HK-2 (cell line): ENCODE measurements at regions not wholly inside any gene's neighbourhood (a gene's known extent, or its start where the extent isn't known, plus 50 kb on each side); places are given as distances from the start of the nearest gene placed in this dataset.

ENCODE experiments used
- DNase-seq: peaks from one replicate; pipeline ENCODE4 v3.0.0-alpha.2; 2018; ENCODE audit not compliant: unreplicated experiment

DNA sequence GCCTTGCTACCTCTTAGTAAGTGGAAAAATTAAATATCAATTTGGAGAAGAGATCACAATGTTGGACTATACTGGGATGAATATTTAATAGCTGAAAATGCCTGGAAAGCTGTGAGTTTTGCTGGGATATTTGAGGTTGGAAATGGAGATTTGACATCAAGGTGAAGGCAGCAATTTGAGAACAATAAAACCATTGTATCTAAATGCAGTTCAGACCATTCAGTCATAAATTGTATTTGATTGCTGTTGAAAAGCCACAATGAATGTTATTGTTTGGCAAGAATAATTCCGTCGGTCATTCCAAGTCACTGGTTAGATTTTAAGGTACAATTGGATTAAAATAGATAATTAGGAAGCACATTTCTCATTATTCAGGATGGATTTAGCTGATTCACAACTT is 325.6 kb downstream of the HRH4 start:
- no peak for DNase-seq

DNA sequence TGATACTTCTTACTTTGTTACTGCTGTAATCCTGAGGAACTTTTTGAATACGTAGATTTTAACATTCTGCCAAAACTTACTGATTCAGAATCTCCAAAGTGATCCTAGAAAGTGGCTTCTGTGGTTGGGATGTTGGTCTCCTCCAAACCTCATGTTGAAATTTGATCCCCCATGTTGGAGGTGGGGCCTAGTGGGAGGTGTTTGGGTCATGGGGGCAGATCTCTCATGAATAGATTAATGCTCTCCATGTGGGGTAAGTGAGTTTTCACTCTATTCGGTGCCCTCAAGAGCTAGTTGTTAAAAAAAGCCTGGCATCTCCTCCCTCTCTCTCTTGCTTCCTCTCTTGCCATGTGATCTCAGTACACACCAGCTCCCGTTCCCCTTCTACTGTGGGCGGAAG is 329.9 kb downstream of the HRH4 start:
- no peak for DNase-seq

DNA sequence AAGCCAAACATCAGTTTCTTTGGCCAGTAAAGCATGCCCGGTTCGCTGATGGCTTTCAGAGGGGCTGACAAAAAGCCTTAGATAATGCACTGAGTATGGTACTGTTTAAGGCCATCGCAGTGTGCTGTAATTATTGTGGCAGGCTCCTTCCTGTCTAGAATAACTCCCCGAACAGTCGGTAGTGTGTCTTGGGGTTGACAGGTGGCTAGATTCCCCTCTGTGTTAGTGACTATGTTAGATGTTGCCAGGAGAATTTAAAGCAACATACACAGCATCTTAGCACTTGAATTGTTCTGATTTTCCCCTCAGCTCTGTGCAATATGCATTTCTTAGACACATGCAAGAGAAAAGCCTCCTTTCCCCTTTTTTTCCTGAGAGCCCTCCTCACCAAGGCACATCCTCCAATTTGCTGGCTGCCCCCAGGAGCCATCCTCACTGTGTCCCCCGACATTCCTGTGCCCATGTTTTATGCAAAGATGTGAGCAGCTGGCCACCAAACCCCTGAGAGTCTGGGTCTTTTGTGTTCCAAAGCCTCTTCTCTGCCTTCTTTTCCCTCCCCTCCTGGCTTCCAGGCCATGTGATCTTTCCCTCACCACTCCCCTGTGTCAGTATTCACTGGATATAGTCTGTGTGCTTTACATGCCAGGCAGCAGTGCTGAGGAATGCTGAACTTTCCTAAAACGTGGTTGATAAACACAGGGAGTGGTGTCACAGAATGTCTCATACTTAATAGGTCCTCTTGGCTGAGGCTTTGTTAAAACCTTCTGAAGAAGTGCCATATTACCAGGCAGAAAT is 331.5 kb downstream of the HRH4 start:
- no peak for DNase-seq

DNA sequence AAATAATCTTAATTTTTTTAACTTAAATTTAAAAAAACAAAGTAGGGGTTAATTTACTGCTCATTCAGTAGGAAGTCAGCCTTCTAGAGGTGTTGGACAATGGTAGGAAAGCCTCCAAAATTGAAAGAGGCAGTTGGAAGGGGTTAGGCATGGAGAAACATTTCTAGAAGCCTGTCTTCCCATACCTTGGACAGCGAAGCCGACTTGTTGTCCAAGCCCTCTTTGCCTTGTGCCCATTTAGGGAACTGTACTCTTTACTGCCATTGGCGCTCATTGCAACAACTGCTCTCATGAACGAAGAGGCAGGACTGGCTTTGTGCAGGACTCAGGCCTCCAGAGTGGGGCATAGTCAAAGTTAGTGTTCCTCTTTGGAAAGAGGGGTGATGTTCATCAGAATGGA is 333.3 kb downstream of the HRH4 start:
- no peak for DNase-seq

DNA sequence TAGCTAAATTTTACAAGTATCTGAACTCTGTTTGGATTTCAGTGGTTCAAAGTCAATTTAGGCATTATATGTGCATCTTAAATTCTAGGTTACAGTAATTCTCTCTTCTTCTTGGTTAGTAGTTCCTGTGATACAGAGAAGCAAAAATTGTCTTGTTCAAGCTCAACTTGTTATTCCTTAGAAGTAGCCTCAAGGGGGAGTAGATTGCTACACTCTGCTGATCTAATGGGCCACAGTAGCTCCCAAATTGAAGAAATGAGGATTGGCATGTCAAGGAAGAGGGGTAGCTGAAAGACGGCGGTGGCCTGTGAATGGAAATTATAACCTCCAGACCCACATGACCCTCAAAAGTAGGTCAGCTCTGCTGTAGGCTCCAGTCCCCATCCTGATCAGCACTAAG is 334.7 kb downstream of the HRH4 start:
- no peak for DNase-seq

DNA sequence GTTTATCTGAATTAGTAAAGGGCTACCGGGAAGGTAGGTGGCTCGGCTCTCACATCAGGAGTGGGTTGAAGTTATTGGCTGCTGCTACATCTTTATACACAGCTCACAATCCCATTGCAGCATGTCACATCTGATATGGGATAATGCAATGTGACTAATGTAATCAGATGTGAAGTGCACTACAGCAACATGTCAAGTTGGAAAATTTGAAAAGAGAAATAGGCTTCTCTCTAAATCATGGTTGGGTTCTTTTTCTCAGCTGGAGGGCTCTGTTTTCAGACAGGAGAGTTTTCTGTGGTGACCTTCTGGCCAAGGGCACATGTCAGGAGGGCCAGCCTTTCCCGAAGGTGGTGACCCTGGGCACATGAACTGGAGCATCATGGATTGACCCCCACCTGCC is 337.5 kb downstream of the HRH4 start:
- no peak for DNase-seq

DNA sequence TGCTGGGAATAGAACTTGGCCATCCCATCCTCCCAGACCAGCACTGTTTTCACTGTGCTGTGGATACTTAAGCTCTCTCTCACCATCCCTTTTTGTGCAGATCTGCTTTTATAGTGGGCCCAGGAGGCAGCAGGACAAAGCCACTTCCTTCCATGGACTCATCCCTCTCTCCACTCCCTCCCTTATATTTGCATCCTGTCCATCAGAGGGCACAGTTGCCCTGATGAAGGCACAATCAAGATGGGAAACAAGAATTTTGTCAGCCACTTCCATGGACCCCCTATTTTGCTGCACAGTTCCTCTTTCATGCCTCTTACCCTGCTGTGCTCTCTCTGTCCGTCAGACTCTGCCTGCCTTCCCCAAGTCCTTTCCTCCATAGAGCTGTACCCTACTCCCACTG is 338.7 kb downstream of the HRH4 start:
- DNase-seq: no peak

DNA sequence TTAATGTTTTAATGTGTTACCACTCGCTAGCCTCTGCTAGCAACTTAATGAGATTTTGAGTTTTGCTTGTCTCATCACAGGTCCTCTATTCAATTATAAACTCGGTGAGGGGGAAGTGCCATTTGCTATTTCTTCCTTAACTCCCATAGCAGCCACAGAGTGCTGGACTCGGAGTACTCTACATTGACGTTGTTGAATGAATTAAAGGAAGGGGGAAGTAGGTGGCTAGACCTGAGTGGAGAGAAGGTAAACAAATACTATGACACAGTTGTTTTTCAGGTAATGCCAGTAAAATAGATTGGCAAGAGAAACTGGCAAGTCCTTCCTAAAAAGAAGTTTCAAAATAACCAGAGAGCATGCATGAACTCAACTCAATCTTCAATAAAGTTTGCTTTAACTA is 339.3 kb downstream of the HRH4 start:
- DNase-seq: no peak

DNA sequence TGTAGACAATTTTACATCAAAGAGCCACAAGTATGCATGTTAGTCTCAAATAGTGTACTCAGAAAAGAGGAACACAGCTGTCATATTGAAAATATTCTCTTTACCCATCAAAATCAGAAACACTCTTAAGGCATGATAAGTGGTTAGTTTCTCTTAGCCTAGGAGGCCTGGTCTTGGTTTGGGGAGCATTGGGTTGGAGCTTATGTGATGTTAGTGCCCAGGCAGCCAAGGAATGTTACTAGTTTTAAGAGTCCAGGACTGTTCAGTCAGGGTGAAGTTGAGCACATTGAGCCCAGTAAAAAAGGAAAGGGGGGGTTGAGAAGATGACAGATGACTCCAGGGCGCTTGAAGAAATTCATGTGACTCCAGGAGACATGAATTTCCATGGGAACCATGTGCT is 340.6 kb downstream of the HRH4 start:
- DNase-seq: no peak

DNA sequence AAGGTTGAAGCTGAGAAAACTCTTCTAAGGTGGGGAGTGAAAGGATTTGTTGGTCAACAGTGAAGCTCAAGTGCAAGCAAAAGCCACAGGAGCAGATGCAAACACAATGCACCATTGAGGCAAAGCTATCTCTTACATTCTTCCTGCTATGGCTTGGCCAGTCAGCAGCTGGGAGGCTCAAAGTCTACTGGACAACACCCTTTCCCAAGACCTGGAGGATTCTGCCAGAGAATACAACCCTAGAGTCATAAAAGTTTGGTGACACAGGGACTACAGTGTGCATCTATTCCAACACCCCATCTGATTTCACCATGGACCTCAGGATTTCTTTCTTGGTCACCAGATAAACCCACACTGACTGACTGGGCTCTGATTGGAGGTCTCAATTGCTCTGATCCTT is 342.0 kb downstream of the HRH4 start:
- no peak for DNase-seq

DNA sequence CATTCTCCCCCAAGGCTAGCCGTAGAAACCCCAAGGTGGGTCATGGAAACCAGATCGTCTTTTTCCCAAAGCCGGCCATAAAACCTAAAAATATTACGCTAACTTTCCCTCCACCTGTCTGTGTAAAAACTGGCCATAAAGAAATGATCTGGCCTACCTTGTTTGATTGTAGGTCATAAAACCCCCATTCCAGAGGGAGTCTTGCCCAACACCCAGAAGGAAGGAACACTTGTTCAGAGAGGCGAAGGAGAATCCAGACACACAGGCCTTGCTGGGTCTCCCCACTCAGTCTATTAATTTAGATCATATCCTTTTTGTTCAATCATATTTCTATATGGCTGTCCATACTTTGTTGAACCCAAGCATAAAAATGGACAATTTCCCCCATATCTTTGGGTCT is 344.7 kb downstream of the HRH4 start:
- DNase-seq: no peak

DNA sequence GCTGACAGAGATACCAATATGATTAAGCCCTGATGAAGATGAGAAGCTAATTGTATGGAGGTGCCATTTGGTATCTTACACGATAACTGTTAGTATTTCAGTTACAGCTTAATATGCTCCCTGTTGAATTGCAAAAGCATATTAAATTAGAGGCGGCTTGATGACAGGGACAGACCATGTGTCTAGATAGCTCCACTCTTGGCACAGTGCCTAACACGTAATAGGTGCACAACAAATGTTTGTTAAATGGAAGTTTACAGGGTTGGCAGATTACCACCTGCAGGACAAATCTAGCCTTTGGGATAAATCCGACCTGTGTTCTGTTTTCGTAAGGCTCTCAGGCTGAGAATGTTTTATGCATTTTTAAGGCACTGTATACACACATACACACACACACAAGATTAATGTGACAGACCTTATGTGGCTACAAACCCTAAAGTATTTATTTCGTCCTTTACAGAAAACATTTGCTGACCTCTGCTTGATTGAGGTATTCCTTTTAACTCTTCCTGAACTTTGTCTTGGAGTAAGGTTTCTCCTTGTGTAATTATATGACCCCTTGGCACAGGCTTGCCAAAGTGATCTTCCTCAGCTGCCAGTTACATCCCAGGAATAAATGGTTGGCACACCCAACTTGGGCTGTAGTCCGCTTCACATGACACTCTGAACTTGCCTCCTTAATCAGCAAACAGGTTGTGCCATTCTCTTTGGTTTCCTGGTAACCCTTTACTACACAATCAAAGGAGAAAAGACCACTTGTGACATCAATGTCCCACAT is 348.9 kb downstream of the HRH4 start:
- no peak for DNase-seq

DNA sequence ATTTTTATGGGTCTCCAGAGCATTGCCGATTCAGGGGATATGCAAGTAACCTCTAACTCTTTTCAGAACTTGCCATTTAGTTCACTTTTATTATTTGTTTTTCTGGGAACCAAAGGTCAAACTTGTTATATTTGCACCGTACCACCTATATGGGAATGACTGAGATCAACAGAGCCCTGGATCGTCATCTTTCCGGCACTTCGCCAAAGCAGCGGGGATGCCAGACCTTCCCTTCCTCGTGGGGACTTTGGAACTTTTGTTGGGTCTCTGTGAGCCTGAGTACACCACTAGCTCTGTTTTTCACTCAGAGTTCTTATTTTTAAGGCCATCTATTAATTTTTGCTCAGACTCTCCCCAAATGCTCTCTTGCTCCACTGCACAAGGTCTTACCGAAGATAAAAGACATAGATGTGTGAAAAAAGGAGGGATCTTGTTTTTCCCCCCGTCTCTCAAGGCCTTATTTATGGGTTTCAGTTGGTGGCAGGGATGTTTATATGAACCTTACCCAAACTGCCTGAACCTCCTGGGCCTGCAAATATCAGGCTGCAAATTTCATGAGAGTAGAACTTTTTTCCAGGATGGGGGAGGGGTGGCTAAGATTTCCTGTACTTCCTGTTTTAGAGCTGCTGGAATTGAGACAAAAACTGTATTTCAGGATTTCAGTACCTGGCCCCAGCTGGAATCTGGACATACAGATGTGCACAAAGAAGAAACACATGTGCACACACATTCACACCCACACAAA is 350.3 kb downstream of the HRH4 start:
- no peak for DNase-seq

DNA sequence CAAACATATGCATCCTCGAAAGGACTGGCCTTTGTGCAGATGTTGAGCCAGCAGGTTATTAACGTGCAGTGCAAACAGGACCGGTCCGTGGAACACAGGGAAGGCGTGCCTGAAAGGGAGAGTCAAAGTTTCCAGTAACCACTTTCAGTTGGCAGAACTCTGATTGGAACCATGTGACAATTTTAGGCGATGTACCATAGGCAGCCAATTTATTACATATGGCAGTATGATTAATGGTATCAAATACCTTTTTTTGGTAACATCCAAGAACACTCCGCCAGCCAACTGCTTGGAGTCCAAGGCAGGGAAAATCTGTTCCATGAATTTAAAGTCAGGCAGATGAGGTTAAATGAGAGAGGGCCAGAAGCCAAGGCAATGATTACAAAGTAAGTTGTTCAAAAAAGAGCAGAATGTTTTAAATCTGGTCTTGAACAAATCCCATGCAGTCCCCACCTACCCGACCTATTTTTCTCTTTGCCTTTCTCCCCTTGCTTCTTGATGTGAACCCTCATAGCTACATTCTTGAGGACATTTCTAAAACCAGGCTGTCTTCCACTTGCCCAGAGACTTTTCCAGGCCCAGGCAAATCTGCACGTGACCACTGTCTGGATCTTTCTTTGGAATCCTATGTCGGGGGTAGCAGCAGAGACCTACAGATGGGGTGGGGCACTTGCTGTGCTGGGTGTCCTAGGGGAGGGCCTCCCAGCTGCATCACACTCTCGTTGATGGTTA is 351.7 kb downstream of the HRH4 start:
- DNase-seq: no peak

DNA sequence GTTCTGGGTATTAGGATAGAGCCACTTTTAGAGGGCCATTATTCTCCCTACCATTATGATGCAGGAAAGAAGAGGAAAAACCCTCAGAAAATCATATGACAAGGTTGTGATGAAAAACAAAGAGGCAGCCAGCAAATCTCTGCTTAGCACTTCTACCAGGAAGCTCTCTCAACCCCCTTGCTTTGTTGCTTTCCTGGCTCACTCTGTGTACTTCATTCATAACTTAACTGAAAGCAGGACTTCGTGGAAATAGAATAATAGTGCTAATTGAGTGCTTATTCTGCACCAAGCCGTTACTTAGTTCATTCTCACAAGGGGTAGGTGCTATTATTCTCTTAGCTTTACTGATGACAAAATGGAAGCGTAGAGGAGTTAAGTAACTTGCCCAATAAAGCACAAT is 354.1 kb downstream of the HRH4 start:
- DNase-seq: no peak

DNA sequence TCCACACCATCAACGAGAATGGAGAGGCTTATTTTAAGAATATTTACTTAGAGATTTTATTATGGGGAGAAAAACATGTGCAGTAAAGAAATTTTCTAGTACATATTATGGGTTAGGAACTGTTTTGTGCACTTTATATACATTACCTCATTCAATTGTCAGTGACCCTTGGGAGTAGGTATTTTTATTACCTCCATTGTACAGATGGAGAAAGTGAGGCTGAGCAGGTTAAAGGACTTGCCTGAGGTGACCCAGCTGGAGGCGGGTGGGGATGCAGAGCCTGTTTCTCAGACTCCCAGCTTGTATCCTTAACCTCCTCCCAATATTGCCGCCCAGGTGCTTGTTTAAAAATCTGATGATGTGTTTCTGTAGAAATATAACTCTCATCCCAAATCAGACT is 356.7 kb downstream of the HRH4 start:
- DNase-seq: no peak

DNA sequence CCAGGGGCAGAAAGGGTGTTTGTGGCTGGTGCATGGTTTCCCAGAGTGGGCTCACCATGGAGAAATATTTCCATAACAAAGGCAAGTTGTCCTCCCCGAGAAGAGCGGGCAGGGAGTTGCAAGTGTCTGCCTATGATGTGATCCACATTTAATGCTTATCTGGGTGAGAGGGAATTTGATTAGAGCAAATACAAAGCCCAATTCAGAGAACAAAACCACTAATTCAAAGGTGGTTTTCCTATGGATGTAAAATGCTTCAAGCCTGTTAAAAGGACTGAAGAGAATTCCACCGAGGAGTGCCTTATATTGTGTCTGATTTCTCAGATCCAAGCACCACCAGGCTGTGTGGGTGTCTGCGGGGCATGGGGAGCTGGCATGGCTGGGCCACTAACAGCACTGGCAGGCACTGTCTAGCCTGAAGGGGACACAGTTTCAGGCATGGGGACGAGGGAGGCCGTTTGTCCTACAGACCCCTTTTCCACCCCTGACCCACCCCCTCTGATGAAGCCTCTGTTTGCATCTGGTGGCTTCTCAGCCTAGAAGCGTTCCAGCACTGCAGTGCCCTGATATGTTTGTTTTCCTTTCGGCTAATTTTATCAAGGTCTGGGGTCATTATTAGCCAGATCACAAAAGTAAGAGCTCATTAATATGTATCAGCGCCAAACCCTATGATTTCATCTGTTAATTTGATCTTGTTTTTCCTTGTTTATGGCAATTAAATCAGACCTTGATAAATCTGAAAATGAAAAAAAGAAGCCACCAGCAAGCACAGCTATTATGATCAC is 357.3 kb downstream of the HRH4 start:
- no peak for DNase-seq

DNA sequence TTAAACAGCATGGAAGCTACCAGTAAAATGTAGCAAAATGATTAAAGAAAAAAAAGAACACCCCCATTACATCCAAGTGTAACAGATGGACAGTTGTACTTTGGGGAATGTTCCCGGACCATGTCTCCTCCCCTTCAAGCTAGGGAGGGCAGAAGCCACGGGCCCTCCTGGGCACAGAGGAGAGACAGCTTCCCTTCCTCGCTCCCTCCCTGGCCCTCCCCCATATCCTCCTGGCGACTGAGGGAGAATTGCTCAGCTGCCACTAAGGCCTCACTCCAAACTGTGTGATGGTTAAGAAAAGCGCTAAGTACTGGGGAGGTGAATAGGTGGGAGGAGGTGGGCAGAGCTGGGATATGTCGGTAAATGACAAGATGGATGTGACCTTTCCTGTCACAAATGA is 358.0 kb downstream of the HRH4 start:
- DNase-seq: no peak

DNA sequence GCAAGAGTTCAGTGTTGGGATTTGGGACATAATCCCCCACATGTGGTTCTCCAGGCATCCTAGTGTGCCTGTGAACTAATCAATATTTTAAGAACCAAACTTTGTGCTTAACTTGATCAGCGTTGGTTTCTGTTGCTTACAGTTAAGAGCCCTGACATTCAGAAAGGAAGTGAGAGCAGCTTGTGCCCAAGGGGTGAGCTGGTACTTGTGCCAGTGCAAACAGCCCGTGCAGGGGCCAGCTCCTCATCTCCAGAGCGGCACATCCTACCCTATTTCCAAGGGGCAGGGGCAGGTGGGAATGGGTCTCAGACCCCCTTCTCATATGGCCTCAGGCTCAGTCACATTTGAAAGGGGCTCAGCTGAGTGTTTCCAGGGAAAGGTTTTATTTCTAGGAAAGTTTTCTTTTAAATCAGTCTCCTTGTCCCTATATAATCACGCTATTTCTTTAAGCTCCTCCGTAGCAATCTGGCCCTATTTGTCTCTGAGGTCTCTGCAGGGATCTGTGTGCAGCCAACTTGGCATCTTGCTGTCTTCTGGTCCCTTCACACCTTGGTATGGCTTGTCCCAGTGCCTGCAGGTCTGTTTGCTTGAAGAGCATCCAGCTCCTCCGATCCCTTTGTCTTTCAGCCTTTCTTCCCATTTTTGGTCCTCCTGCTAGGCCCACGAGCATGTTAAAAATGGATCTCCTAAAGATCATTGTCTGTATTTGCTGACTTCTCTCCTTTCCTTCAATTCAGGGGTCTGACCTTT is 358.9 kb downstream of the HRH4 start:
- no peak for DNase-seq

DNA sequence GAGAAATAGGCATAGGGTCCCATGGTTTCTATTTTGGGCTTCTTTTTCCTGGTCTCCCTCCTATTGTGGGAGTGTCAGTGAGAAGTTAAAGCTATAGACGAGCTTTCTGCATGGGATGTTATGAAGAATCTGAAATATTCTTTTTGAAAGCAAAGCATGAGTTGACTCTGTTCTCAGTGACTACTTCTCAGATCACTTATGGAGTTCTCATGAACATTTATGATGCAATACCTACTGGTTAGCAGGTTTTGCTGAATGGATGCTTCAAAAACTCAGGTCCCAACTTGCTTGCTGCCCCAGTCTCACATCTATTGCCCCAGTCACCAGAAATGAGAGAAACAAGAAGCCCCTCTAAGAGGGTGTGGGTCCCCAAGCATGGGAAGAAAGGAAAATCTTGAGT is 365.0 kb downstream of the HRH4 start:
- DNase-seq: no peak

DNA sequence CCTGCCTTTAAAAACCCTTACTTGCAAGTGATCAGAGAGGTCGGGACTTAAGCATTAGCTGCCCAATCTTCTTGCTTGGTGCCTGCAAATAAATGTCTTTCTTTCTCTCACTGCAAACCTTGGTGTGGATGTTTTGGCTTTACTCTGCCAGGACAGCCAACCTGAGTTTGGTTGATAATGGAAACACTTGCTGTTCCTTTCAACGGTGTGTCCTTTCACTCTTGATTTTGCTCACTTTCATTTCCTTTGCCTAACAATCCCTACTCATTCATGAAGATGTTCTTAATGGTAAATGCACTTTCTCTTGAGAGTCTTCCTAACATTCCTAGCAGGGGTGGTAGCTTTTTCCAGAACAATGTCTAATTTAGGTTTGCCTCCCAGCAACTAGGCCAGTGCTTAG is 366.2 kb downstream of the HRH4 start:
- DNase-seq: no peak
